Osteocyte (in vitro differentiated cells): ENCODE measurements at regions not wholly inside any gene's neighbourhood (a gene's known extent, or its start where the extent isn't known, plus 50 kb on each side); places are given as distances from the start of the nearest gene placed in this dataset.

ENCODE experiments used
- DNase-seq: peaks from one replicate; pipeline ENCODE4 v3.0.0; 2021; ENCODE audit warnings: mixed read lengths; ENCODE audit not compliant: unreplicated experiment; ENCODE audit errors: extremely low spot score
- H3K27ac Mint-ChIP-seq: one replicate; pipeline ENCODE4 v1.8.0; 2021; ENCODE audit warnings: mild to moderate bottlenecking, mixed read lengths; ENCODE audit not compliant: unreplicated experiment
- H3K27me3 Mint-ChIP-seq: one replicate; pipeline ENCODE4 v1.8.0; 2021; ENCODE audit warnings: mixed read lengths; ENCODE audit not compliant: unreplicated experiment
- H3K36me3 Mint-ChIP-seq: one replicate; pipeline ENCODE4 v1.8.0; 2021; ENCODE audit warnings: mixed read lengths; ENCODE audit not compliant: unreplicated experiment
- H3K4me1 Mint-ChIP-seq: one replicate; pipeline ENCODE4 v1.8.0; 2021; ENCODE audit warnings: mixed read lengths; ENCODE audit not compliant: unreplicated experiment
- H3K4me3 Mint-ChIP-seq: one replicate; pipeline ENCODE4 v1.8.0; 2021; ENCODE audit warnings: mild to moderate bottlenecking, moderate library complexity, mixed read lengths; ENCODE audit not compliant: unreplicated experiment
- H3K9me3 Mint-ChIP-seq: one replicate; pipeline ENCODE4 v1.8.0; 2021; ENCODE audit warnings: mixed read lengths; ENCODE audit not compliant: unreplicated experiment
- CTCF ChIP-seq: fragments of 200-600 bp; sonication (generic); IDR thresholded peaks from 2 replicates; pipeline ENCODE4 v1.5.0; 2021; ENCODE audit warnings: antibody characterized with exemption, mild to moderate bottlenecking, moderate library complexity

DNA sequence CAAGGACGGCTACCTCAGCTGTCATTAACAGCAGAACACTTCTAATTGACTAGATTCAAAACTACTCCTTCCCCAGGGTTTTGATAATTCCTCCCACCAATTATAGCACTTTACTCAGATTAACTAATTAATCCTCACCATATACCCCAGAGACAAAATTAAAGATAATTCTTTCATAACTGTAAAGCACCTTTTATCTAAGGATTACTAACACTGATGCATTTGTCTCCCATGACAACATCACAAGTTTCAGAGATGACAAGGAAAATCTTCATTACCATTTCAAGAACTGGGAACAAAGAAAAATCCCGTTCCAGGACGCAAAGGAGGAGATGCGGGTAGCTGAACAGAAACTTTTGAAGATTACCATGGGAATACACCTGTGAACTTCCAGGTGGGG is 129.4 kb upstream of the ITGA6 start:
- peaks cover 13% of the 10 kb centered on the region for H3K27me3 Mint-ChIP-seq
- no peak for TF ChIP-seq CTCF

DNA sequence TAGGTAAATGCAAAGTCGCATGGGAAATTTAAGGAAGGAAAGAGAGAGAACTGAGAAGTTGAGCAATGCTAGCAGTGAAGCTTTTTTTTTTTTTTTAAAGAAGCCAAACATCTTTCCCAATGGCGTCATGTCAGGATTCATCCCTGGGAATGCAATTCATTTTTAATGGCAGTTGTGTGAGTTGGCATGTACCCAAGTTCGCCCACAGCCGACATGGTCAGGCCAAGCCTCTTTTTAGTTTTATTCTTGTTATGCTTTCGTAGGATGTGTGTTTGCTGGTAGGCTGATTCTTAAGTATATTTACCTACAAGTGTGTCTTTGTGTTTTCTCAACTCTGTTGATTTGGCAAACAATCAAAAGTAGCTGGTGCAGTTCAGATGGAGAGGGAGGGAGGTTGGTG is 127.6 kb upstream of the ITGA6 start:
- Mint-ChIP-seq H3K27ac (no peak overlapping the region), H3K9me3 (no peaks in the 10 kb centered on the region), H3K4me1 (peaks cover 2% of the 10 kb centered on the region), H3K27me3 (peaks cover 14% of the 10 kb centered on the region), H3K36me3 (no peaks in the 10 kb centered on the region), H3K4me3 (no peak overlapping the region)
- no peak for DNase-seq
- no peak for TF ChIP-seq CTCF

More for the DNA sequence above, 129.4 kb upstream of the ITGA6 start:
- DNase-seq = no peak
- Mint-ChIP-seq H3K4me3 (no peak overlapping the region), H3K27ac (no peak overlapping the region), H3K9me3 (no peaks in the 10 kb centered on the region), H3K36me3 (no peaks in the 10 kb centered on the region), H3K4me1 (peaks cover 2% of the 10 kb centered on the region)

DNA sequence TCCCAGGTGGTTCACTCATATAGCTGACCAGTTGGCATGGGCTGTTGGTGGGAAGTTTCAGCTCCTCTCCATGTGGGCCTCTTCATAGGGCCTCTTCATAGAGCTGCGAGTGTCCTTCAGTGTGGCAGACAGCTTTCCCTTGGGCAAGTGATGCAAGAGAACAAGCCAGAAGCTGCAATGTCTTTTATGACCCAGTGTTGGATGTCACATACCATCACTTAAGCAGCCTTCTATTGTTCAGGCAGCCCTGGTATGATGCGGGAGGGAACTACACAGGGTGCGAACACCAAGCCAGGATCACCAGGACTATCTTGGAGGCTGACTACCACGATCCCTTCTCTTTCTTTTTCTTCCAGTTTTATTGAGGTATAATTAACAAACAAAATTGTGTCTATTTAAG is 126.5 kb upstream of the ITGA6 start:
- no peaks in the 10 kb centered on the region for H3K36me3 Mint-ChIP-seq
- no peak overlapping the region for H3K27ac Mint-ChIP-seq
- no peak for DNase-seq
- H3K4me1 Mint-ChIP-seq = peaks cover 2% of the 10 kb centered on the region
- H3K9me3 Mint-ChIP-seq = no peaks in the 10 kb centered on the region
- no peak for TF ChIP-seq CTCF
- H3K4me3 Mint-ChIP-seq = no peak overlapping the region
- peaks cover 14% of the 10 kb centered on the region for H3K27me3 Mint-ChIP-seq

GRCh38 chr2:172305066-172305465 is 122.3 kb upstream of the ITGA6 start:
- no peak for TF ChIP-seq CTCF
- Mint-ChIP-seq H3K9me3 (no peaks in the 10 kb centered on the region), H3K36me3 (no peaks in the 10 kb centered on the region), H3K27ac (no peak overlapping the region), H3K27me3 (peaks cover 2% of the 10 kb centered on the region), H3K4me3 (no peak overlapping the region), H3K4me1 (peaks cover 2% of the 10 kb centered on the region)
- no peak for DNase-seq

GRCh38 chr2:172307800-172308199 is 119.6 kb upstream of the ITGA6 start:
- Mint-ChIP-seq H3K9me3 (no peaks in the 10 kb centered on the region), H3K36me3 (no peaks in the 10 kb centered on the region), H3K27me3 (peaks cover 2% of the 10 kb centered on the region), H3K4me1 (peaks cover 6% of the 10 kb centered on the region), H3K4me3 (no peak overlapping the region), H3K27ac (no peak overlapping the region)
- TF ChIP-seq CTCF = no peak
- DNase-seq = no peak
